ENCODE measurements at regions not wholly inside any gene's neighbourhood (a gene's known extent, or its start where the extent isn't known, plus 50 kb on each side); places are given as distances from the start of the nearest gene placed in this dataset.
"Not testable (repeated sequence)": the region's sequence is repeated elsewhere in the genome, so short reads cannot be mapped to it uniquely, and the experiment has no call there.

DNA sequence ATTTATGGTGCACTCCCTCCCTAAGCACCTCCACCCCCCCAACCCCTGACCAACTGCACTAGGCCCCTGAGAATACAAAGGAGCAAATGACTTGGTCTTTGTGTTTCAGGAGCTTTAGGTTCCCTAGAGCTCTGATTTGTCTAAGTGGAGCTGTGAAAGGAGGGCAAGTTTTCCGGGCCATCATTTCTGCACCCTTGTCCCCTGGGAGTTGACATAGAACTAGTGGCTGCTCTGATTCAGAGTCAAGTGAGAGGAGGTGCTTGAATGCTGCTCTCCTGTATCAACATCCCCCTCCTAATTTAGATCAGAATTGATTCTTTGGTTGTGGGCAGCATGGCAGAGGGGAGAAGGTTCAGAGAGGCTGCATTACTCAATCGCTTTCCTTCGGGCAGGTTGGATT is 391.6 kb downstream of the KCNRG start:
- no peak for DNase-seq (ENCODE audit: low read depth in 3 of 3, low spot score in 1 of 3)

DNA sequence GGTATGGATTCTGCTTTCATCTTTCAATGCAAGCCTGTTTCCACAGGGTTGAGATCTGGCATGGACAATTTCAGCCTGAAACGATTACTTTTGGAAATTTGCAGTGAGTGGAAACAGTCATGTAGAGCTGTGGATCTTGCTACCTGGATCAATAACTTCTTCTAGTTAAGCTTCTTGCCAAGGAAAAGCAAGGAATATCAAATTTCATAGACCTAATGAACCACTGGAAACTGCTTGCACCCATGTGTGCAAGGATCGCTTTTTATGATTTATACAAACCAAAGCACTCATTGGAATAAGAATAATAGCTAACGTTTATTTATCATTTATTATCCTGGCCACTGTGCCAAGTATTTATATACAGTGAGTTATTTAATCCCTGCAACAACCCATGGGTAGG is 392.8 kb downstream of the KCNRG start:
- no peak for DNase-seq (ENCODE audit: low read depth in 3 of 3, low spot score in 1 of 3)

DNA sequence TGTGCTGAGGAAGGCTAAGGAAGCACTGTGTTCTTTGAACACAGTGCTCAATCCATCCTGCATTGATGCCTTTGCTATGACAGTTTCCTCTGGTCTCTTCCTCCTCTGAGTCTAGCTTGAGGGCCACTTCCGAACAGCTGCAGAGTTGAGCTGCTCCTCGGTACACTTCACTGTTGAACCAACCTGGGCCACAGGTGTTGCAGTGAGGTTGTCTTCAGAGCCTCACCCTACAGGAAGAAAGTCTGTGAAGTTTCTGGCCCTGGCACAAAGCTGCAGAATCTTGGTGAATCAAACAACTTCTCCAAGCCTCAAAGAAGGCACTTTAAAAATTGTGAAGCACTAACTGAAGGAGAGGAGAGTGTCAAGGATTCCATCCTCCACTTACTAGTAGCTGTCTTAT is 394.0 kb downstream of the KCNRG start:
- DNase-seq (ENCODE audit: low read depth in 3 of 3, low spot score in 1 of 3) = no peak

DNA sequence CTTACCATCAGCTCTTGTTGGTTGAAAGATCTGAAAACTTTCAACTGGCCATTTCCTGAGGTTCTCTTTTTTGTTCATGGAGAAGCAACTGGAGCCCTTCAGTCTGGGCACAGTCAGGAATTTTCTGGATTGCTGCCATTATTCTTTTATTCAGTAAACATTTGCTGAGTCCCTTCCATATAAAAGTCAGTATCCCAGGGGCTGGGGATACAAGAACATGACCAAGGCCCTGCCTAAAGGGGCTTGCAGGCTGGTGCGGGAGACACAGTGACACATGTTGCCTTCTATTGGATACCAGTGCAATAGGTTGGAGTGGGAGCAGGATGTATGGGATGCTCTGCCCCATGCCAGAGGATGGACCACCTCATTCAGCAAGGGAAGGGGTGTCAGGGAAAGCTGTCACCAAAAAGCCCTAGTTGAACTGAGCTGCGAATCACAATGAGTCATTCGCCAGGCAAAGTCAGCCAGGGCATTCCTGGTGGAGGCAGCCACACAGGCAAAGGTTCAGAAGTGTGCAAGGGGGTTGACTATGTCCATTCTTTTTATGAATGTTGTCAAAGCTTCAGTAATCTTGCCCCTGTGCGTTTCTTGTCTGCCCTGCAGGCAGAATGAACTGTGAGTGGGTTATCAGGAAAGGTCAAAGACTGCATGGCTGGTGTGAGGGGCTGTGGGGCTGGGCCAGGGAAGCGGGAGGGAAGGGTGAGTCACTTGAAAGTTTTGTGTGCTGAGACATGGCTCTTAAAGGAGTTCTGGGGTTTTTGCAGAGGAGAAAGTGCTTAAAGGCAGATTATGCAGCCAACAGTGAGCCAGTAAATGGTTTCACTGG is 395.9 kb downstream of the KCNRG start:
- DNase-seq (ENCODE audit: low read depth in 3 of 3, low spot score in 1 of 3) = no peak

DNA sequence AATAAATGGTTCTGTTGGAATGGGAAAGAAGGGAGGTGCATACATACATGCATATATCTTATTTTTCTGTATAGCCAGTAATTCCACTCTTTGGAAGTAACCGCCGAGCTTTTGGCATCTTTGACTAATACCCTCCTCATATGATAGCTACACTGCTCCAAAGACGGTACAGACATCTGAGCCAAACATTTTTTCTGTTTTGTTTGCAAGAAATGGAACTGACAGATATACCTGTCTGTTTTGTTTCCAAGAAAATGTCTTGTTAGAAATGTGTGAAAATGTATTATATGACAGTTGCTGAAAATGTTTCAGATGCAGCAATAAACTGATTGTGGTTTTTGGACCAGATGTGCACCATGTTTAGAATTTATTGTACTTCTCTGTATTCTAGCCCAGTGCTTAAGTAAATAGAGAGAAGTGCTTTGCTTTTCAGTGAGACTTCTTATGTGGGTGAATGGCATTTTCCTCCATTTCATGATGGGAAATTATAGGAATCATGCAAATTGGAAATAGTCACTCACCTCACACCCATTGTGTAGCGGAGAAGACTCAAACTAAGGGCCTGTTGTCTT is 396.9 kb downstream of the KCNRG start:
- DNase-seq (ENCODE audit: low read depth in 3 of 3, low spot score in 1 of 3) = no peak

DNA sequence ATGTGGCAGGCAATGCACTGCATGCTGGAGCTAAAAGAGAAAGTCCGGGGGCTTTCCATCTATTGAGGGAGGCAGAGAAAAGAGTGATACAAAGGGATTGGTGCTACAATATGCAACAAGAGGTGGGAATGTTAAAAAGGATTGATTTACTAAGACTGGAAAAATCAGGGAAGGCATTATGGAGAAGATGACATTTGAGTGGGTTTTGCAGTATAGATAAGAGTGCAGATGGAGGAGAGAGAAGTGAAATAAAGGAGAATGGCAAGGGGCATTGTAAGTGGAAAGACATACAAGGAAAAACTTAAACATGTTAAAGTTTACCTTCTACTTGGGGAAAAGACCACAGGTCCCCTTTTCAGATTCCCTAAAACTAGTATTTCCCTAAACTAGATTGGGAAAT is 399.4 kb downstream of the KCNRG start:
- DNase-seq (ENCODE audit: low read depth in 3 of 3, low spot score in 1 of 3) = no peak

DNA sequence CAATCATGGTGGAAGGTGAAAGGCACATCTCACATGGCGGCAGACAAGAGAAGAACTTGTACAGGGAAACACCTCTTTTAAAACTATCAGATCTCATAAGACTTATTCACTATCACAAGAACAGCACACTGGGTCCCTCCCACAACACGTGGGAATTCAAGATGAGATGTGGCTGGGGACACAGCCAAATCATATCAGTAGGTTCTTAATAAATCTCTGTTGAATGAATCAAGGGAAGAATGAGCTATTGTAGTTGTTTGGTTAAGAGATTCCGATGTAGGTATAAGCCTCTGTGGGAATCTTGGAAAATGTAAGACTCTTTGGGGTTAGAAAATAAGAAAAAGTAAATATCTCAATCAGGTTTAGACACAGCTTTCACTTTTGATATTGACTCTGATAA is 400.2 kb downstream of the KCNRG start:
- no peak for DNase-seq (ENCODE audit: low read depth in 3 of 3, low spot score in 1 of 3)

DNA sequence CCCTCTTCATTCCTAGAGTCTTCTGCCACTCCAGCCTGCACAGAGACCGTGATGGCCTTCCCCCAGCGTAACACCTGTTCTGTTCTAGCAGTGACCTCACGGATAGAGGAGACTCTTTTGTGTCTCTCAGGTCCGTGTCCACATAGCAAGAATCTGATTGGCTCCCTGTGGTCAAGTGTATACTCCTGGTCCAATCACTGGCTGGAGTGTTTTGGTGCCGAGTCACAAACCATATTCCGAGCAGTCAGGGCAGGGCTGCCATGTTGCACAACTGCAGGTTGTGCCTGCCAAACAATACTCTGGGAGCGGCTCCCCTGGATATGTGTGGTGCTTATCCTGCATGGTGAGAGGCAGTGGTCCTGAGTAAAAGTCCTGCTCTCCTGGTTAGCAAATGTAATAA is 402.4 kb downstream of the KCNRG start:
- DNase-seq (ENCODE audit: low read depth in 3 of 3, low spot score in 1 of 3) = no peak

DNA sequence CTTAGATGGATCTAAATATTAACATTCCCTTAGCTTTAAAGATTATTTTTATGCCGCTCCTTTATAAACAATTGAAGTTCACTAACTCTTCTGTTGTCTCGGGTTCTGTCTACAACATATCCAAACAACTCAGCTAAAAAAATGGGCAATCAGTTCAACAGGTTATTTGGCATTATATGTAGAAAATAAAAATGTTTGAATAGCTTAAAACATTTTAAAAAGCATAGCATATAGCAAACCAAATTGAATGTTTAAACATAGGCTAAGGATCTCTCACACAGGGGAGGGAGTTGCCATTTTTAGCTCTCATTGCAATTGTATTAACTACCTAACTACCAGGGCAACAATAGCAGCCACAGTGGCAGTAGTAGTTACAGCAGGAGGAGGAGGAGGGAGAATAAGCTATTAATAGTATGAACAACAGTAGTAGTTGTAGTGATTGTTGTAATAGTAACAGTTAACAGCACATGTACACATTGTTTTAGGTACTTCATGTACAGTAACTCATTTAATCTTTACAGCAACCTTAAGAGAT is 404.2 kb downstream of the KCNRG start:
- no peak for DNase-seq (ENCODE audit: low read depth in 3 of 3, low spot score in 1 of 3)

DNA sequence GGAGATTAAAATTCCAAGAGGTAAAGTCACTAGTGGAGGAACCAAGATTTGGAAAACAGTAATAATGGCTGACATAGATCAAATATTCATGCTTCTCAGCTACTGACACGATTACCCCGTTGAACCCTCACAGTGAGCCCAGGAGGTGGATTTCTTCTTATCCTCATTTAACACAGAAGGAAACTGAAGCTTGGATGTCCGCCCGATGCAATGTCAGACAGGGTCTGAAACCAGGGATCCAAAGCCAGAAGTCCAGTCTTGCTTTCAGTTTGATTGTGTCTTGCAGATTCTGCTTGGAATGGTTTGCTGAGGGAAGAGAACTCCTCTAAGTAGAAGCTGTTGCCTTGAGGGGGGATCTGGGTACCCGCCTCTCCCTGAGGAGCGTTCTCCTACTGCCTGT is 404.7 kb downstream of the KCNRG start:
- DNase-seq (ENCODE audit: low read depth in 3 of 3, low spot score in 1 of 3) = no peak

DNA sequence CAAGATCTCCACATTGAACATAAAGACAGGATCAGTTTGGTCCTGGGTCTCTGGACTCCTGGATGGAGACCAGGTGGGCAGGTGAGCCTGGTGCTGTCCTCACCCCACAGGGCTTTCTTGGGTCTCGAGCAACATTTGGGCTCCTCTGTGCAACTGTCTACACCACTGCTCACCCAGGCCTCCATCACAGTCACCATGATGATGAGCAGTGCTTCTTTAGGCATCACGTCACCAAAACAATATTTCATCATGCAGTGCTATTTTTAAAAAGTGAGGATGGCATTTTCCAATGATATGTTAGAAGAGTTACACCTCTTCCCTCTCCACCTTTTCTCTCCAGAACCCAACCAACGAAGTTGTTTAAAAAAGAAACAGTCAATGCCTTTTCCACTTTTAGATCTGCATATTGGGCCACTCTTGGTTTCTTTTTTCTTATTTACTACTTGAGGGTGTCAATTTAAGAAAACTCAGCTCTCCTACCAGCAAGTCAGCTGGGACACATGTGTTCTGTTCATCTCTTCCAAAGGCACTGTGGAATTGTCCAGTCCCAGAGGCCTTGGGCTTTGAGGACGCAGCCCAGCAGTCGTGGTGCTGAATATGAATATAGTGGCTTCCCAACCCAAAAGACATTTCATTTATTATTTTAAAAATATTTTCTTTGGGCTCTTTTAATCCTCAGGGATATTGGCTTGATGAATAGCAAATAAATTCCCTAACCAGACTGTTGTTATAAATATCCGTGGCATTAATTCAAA is 405.7 kb downstream of the KCNRG start:
- no peak for DNase-seq (ENCODE audit: low read depth in 3 of 3, low spot score in 1 of 3)

DNA sequence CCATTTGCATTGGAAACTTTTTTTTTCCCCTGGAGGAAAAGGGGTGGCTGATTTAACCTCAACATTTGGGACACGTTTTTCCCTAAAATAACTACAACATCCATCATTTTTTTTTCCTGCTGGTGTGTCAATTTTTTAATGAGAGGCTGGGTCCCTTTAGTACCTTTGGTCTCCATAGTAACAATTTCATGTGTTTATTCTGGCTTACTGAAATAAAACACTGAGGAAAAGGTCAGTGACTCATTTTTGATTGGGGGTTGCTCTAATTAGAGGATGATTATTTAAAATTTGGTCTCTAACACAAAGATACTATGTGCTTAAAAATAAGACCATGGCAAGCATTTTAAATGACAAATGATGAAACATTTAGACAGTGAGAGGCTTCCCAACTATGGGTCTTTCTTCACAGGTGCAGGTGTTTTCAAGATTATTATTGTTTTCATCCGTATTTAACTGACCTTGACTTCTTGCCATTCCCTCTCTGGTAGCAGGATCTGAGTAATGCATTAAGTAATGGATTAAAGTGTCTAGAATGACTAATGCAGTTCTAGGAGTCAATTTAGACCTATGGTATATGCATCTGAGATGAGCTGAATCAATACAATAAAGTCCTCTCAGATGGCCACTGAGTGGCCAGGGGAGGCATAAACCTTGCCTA is 406.4 kb downstream of the KCNRG start:
- no peak for DNase-seq (ENCODE audit: low read depth in 3 of 3, low spot score in 1 of 3)

DNA sequence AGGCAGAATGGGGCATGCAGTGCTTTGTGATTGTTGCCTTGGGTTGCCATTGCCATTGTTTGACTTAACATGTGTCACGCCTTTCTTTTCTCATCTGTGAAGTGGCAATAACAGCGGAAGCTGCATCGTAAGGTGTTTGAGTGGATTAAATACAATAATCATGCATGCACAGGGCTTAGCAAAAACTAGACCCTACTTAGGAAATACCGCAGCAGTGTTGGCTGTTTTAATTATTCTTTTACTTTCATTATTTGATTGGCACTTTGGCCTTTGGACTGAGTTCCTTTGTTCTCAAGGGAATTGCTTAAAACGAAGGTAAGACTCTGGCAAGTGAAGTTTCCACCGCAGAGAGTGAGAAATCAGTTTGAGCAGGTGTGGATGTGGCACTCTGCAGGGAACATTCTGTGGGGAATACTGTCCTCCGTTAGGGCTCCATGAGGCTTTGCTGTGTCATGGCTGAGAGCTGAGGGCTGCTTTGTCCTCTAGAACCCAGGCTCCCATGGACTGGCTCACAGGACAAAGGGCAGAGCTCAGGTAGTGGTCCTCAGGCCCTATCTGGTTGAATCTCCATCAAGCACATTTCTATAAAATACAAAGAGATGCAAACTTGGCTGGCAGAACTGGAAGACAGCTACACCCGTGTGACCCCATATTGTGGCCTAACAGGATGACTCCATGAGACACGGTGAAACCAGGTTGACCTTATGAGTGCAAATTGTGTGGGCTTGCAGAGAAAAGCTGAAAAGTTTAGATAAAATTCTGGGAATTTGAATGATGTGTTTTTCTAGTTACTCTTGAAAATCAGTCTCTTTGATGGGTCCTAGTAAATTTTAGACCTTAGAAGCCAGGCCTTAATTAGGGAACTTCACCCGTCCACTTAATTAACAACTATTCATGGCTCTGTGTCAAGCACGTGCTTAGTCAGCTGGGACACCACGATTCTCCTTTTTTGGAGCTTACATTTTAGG is 407.2 kb downstream of the KCNRG start:
- no peak for DNase-seq (ENCODE audit: low read depth in 3 of 3, low spot score in 1 of 3)

DNA sequence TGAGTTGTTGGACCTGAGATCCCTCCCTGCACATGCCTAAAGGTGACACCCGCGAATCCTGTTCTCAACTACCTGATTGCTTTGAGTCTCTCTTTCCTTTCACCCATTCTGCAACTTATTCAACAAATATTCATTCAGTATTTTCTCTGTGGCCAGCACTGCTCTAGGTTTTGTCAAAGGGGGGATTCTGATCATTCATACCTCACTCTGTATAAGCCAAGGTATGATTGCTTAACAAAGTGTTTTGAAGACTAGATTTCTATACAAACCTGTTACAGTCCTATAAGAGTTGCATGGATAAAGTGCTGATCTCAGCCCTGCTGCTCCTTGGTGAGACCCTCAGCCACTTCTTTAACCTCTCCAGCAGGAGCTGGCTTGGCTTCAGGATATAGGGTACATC is 409.7 kb downstream of the KCNRG start:
- DNase-seq (ENCODE audit: low read depth in 3 of 3, low spot score in 1 of 3) = no peak

DNA sequence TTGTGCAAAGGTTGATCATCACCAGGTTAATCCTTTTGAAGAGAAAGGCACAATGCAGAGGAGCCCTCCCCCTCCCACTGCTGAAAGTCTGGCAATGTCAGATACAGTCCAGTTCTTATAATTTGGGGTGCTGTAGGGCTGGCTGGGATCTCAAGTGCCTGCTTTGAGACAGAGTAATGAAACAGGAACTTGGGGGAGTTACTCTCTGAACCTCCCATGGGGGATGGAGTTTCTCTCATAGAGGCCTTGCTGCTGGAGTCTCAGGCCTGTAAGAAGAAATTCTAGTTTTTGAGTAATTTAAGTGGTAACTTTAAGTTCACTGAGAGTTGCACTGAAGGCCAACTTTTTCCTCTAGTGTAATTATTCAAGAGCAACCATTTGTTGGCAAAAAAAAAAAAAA is 410.5 kb downstream of the KCNRG start:
- no peak for DNase-seq (ENCODE audit: low read depth in 3 of 3, low spot score in 1 of 3)

DNA sequence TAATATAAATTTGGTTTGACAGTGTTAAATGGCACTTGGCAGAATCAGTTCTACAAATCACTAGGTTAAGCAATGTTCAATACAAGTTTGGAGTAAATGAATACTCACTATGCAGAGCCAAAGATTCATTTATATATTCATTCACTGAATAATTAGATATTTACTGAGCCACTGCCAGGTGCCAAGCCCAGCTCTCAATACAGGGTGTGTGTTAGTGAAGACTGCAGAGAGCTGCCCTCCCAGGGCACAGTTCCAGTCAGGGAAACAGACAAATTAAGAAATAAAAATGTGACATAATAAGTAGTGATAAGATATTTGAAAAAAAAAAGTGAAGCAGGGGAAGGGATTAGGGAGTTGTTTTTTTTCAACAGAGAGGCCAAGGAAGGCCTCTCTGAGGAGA is 411.7 kb downstream of the KCNRG start:
- DNase-seq (ENCODE audit: low read depth in 3 of 3, low spot score in 1 of 3) = no peak

DNA sequence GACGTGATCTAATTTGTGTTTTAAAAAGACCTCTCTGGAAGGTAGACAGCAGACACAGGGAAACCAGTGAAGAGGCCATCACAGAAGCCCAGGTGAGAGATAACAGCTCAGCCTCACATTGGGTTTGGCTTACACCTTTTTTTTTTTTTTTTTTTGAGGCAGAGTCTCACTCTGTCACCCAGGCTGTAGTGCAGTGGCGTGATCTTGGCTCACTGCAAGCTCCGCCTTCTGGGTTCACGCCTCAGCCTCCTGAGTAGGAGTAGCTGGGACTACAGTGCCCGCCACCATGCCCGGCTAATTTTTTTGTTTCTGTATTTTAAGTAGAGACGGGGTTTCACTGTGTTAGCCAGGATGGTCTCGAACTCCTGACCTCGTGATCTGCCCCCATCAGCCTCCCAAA is 412.3 kb downstream of the KCNRG start:
- DNase-seq (ENCODE audit: low read depth in 3 of 3, low spot score in 1 of 3) = not testable (repeated sequence)

DNA sequence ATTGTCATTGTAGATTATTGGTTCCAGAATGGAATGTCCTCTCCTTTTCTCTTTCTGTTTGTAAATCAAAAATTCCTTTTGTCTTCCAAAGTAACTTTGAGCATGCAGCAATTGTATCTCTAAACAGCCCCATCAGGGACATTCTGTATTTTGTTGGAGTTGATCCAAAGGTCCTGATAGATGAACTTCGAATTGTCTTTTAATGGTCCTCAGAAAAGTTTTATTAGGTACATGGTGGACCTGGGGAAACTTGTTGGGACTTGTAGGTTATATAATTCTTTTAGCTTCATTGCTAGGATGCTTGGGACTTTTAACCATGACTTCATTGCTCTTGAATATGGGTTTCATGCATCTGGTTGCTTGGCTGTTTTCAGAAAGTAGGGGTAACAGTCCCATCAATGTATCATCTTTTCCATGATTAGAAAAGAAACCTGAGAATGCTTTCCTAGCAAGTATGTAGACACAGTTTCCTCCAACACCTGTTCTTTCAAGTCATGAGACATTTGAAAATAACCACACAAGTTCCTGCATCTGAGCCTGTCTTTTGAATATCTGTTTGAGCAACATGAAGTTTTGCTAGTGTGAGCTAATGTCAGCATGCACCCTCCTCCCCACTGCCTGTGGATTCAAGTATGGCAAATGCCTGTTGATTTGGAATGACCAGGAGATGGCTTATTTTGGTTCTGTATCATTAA is 413.1 kb downstream of the KCNRG start:
- DNase-seq (ENCODE audit: low read depth in 3 of 3, low spot score in 1 of 3) = no peak

DNA sequence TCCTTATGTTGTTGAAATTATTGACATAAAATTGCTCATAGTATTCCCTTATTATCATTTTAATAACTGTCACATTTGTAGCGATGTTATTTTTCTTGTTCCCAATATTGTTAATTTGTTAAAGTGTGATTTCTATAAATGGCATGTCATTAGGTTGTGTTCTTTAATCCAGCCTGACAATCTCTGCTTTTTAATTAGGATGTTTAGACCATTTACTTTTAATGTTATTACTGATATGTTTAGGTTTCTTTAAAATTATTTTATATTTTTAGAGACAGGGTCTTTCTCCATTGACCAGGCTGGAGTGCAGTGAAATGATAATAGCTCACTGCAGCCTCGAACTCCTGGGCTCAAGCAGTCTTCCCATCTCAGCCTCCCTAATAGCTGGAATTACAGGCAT is 408.5 kb downstream of the DLEU7 start:
- DNase-seq (ENCODE audit: low read depth in 3 of 3, low spot score in 1 of 3) = no peak

DNA sequence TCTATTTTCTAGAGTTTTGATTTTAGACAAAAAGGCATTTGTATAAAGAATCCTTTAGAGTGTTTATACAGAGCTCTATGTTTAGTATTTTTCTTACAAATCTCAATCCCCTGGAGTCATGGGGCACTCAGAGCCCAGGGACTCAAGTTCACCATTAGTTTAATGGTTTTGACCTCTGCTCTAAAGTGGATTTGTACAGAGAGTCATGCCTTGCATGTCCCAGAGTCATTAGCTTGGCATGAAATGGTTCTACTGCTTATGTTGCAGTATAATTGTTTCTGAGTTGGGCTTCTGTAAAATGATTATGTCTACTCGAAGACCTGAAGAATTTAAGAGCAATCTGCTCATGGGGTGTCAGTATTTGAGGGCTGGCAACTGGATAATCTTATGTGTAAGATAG is 406.2 kb downstream of the DLEU7 start:
- no peak for DNase-seq (ENCODE audit: low read depth in 3 of 3, low spot score in 1 of 3)

Measured in stimulated activated CD4-positive, alpha-beta T cell treated with anti-CD3 and anti-CD28 coated beads, TNF-alpha, amount 100 ng/mL, for 1 hour (primary cell).